ENCODE measurements at regions not wholly inside any gene's neighbourhood (a gene's known extent, or its start where the extent isn't known, plus 50 kb on each side); places are given as distances from the start of the nearest gene placed in this dataset.

- Histone ChIP-seq H3K36me3 (ENCODE audit: insufficient read depth, low read length, poor library complexity, severe bottlenecking) (no peaks in the 10 kb centered on the region), H3K4me1 (ENCODE audit: insufficient read depth, low read length, poor library complexity, severe bottlenecking) (no peaks in the 10 kb centered on the region), H3K9me3 (ENCODE audit: low read depth, low read length, poor library complexity, severe bottlenecking) (no peaks in the 10 kb centered on the region), H3K27ac (ENCODE audit: low read depth, low read length, poor library complexity, severe bottlenecking) (no peak overlapping the region), H3K27me3 (replicated peaks; ENCODE audit: insufficient read depth, low read depth, low read length, poor library complexity) (no peaks in the 10 kb centered on the region), H3K4me3 (ENCODE audit: low read depth, low read length, poor library complexity, severe bottlenecking) (no peak overlapping the region)
- no TSS peak for BruUV-seq (replicated peaks)
- ChIA-PET POLR2A (ENCODE audit: low non-redundant PET) (no interaction called here), CTCF (no interaction called here)
- no peak for DNase-seq (ENCODE audit: low spot score)
- intact Hi-C loops (cut with micrococcal nuclease; ENCODE audit: unreplicated experiment): no loop called here
- no peak for TF ChIP-seq CTCF (conservative IDR thresholded peaks at IDR 0.05; ENCODE audit: low read depth, low read length)
- no peak for TF ChIP-seq EZH2 (IDR thresholded peaks at IDR 0.05; ENCODE audit: borderline replicate concordance, low read depth, low read length, poor library complexity, severe bottlenecking)
These were observed 124.2 kb upstream of the MIS18BP1 start for GRCh38 chr14:45377166-45377565.

GRCh38 chr14:45373877-45374276 is 120.9 kb upstream of the MIS18BP1 start:
- TF ChIP-seq CTCF (conservative IDR thresholded peaks at IDR 0.05; ENCODE audit: low read depth, low read length) (no peak), EZH2 (IDR thresholded peaks at IDR 0.05; ENCODE audit: borderline replicate concordance, low read depth, low read length, poor library complexity, severe bottlenecking) (no peak)
- Histone ChIP-seq H3K36me3 (ENCODE audit: insufficient read depth, low read length, poor library complexity, severe bottlenecking) (no peaks in the 10 kb centered on the region), H3K27me3 (replicated peaks; ENCODE audit: insufficient read depth, low read depth, low read length, poor library complexity) (no peaks in the 10 kb centered on the region), H3K4me1 (ENCODE audit: insufficient read depth, low read length, poor library complexity, severe bottlenecking) (no peaks in the 10 kb centered on the region), H3K27ac (ENCODE audit: low read depth, low read length, poor library complexity, severe bottlenecking) (no peak overlapping the region), H3K4me3 (ENCODE audit: low read depth, low read length, poor library complexity, severe bottlenecking) (no peak overlapping the region), H3K9me3 (ENCODE audit: low read depth, low read length, poor library complexity, severe bottlenecking) (no peaks in the 10 kb centered on the region)
- BruUV-seq (replicated peaks): no TSS peak
- intact Hi-C loops (cut with micrococcal nuclease; ENCODE audit: unreplicated experiment): no loop called here
- ChIA-PET CTCF (no interaction called here), POLR2A (ENCODE audit: low non-redundant PET) (no interaction called here)
- DNase-seq (ENCODE audit: low spot score): no peak

GRCh38 chr14:45364565-45365156 is 111.7 kb upstream of the MIS18BP1 start:
- intact Hi-C loops (cut with micrococcal nuclease; ENCODE audit: unreplicated experiment): no loop called here
- CTCF ChIA-PET: no interaction called here
- H3K27ac ChIP-seq (ENCODE audit: low read depth, low read length, poor library complexity, severe bottlenecking): no peak overlapping the region
- POLR2A ChIA-PET (ENCODE audit: low non-redundant PET): no interaction called here
- H3K4me1 ChIP-seq (ENCODE audit: insufficient read depth, low read length, poor library complexity, severe bottlenecking): no peaks in the 10 kb centered on the region
- no peak for DNase-seq (ENCODE audit: low spot score)
- no peaks in the 10 kb centered on the region for H3K36me3 ChIP-seq (ENCODE audit: insufficient read depth, low read length, poor library complexity, severe bottlenecking)
- no peak for TF ChIP-seq EZH2 (IDR thresholded peaks at IDR 0.05; ENCODE audit: borderline replicate concordance, low read depth, low read length, poor library complexity, severe bottlenecking)
- TF ChIP-seq CTCF (conservative IDR thresholded peaks at IDR 0.05; ENCODE audit: low read depth, low read length): no peak
- no peaks in the 10 kb centered on the region for H3K9me3 ChIP-seq (ENCODE audit: low read depth, low read length, poor library complexity, severe bottlenecking)
- no TSS peak for BruUV-seq (replicated peaks)
- no peak overlapping the region for H3K4me3 ChIP-seq (ENCODE audit: low read depth, low read length, poor library complexity, severe bottlenecking)
- H3K27me3 ChIP-seq (replicated peaks; ENCODE audit: insufficient read depth, low read depth, low read length, poor library complexity): no peaks in the 10 kb centered on the region

All from A673 (cell line).